ENCODE measurements at regions not wholly inside any gene's neighbourhood (a gene's known extent, or its start where the extent isn't known, plus 50 kb on each side); places are given as distances from the start of the nearest gene placed in this dataset.

- no peak overlapping the region for H3T11ph ChIP-seq (ENCODE audit: low read length)
- peaks cover 13 to 24% of the 10 kb centered on the region in 2 experiments for H3K4me1 Mint-ChIP-seq
- H2BK120ac ChIP-seq (ENCODE audit: low read depth, low read length, poor library complexity, severe bottlenecking) = no peak overlapping the region
- no peaks in the 10 kb centered on the region for H3K23me2 ChIP-seq (ENCODE audit: insufficient read length, low read depth, low read length, poor library complexity, severe bottlenecking)
- H3K36me3 Mint-ChIP-seq (ENCODE audit: insufficient read depth in 1 of 3, low read depth in 3 of 3) = peaks cover 0 to 10% (median 6%) of the 10 kb centered on the region in 3 experiments; a peak in 5 of 7 replicates
- H4K8ac ChIP-seq (replicated peaks; ENCODE audit: insufficient read length, low read depth, low read length) = no peak overlapping the region
- H2BK15ac ChIP-seq (ENCODE audit: low read depth, low read length) = no peak overlapping the region
- H3K9me3 ChIP-seq (ENCODE audit: control insufficient read depth, low read depth, low read length) = no peaks in the 10 kb centered on the region
- H3K18ac ChIP-seq (ENCODE audit: insufficient read length, low read depth, low read length) = no peak overlapping the region
- H2BK12ac ChIP-seq (ENCODE audit: insufficient read length, low read depth, low read length) = no peak overlapping the region
- TF ChIP-seq CTCF (conservative IDR thresholded peaks at IDR 0.05) = no peak
- DNase-seq = no peak
- no peak overlapping the region for H4K91ac ChIP-seq (ENCODE audit: insufficient read length, low read depth, low read length)
- no peaks in the 10 kb centered on the region for H3K79me2 ChIP-seq (ENCODE audit: insufficient read depth, low read length)
- peaks cover 10 to 16% of the 10 kb centered on the region in 2 experiments for H3K9me3 Mint-ChIP-seq
- no peaks in the 10 kb centered on the region for H3K27me3 ChIP-seq (ENCODE audit: insufficient read depth, low read length)
- no peak overlapping the region for H3K27ac ChIP-seq (ENCODE audit: insufficient read length, low read depth, low read length)
- no peak overlapping the region for H3K4me2 ChIP-seq (ENCODE audit: insufficient read depth, insufficient read length, low read length)
- no CpG with 5 or more reads among the region's 4 CpGs for WGBS (ENCODE audit: extremely low coverage, insufficient read length, low lambda C conversion rate)
- no peak overlapping the region for H2BK20ac ChIP-seq (ENCODE audit: low read depth, low read length, poor library complexity, severe bottlenecking)
- peaks cover 13% of the 10 kb centered on the region for H3K27me3 Mint-ChIP-seq (ENCODE audit: low read depth)
- no peak overlapping the region for H3K23ac ChIP-seq (ENCODE audit: insufficient read length, low read depth, low read length)
- H2BK5ac ChIP-seq (ENCODE audit: insufficient read length, low read length) = no peak overlapping the region
- no peak overlapping the region for H3K4me3 Mint-ChIP-seq
- no peak overlapping the region for H3K4ac ChIP-seq (ENCODE audit: low read depth, low read length)
- H2AFZ ChIP-seq (ENCODE audit: low read length) = no peak overlapping the region
- H3K79me1 ChIP-seq (ENCODE audit: insufficient read depth, low read depth, low read length, poor library complexity, severe bottlenecking) = no peaks in the 10 kb centered on the region
- no peak overlapping the region for H4K5ac ChIP-seq (ENCODE audit: insufficient read length, low read depth, low read length)
- no peaks in the 10 kb centered on the region for H3K4me1 ChIP-seq (ENCODE audit: insufficient read depth, low read length)
- H3K9ac ChIP-seq (ENCODE audit: extremely low read depth, insufficient read length, low read length) = no peak overlapping the region
- H3K56ac ChIP-seq (ENCODE audit: insufficient read length, low read depth, low read length) = no peak overlapping the region
- no peaks in the 10 kb centered on the region for H4K20me1 ChIP-seq (ENCODE audit: control insufficient read depth, insufficient read depth, insufficient read length)
- no peak overlapping the region for H2AK5ac ChIP-seq (ENCODE audit: insufficient read length, low read length)
- H3K27ac Mint-ChIP-seq = no peak overlapping the region
- H3K14ac ChIP-seq (ENCODE audit: insufficient read depth, low read length) = no peak overlapping the region
Measured at GRCh38 chr10:131641898-131642297, 258.9 kb upstream of the PPP2R2D start.
